Naive thymus-derived CD8-positive, alpha-beta T cell (primary cell): ENCODE measurements at regions not wholly inside any gene's neighbourhood (a gene's known extent, or its start where the extent isn't known, plus 50 kb on each side); places are given as distances from the start of the nearest gene placed in this dataset.
A peak's percentile ranks its signal among the peaks of the same experiment; 100 is the strongest.

Experiments
- ATAC-seq, 2 donors: fragments of 150-1000 bp; cut with Tn5 transposase in 1 of 2; sonication (Bioruptor Pico), chemical (Tn5 transposase) in 1 of 2; 1 replicate in 1 of 2; 2 replicates in 1 of 2; pipeline ENCODE4 v1.10.0; 2021; ENCODE audit warnings: mild to moderate bottlenecking in 2 of 2, moderate library complexity in 2 of 2
- POLR2A ChIA-PET: fragments of 350-600 bp; sonication (Branson Sonifier 250); formaldehyde crosslinking; loops from one replicate; lab custom pipeline; 2021; ENCODE audit warnings: antibody characterized with exemption; lab: Charles Lee
- DNase-seq, 10 donors: peaks; one replicate each; pipeline versions ENCODE4 v3.0.0 to v3.0.0-alpha.2; 2020 to 2022
- H3K27ac Mint-ChIP-seq, 10 donors: one replicate each; pipeline ENCODE4 v1.8.0; 2020 to 2022; ENCODE audit warnings: mild to moderate bottlenecking in 10 of 10, mixed read lengths in 10 of 10, moderate library complexity in 4 of 10, inconsistent platforms in 1 of 10
- H3K27me3 Mint-ChIP-seq, 5 donors: one replicate each; pipeline ENCODE4 v1.8.0; 2021 to 2022; ENCODE audit warnings: mixed read lengths in 5 of 5
- H3K36me3 Mint-ChIP-seq, 3 donors: one replicate each; pipeline ENCODE4 v1.8.0; 2020 to 2022; ENCODE audit warnings: mixed read lengths in 3 of 3, mild to moderate bottlenecking in 2 of 3, inconsistent platforms in 1 of 3
- H3K4me1 Mint-ChIP-seq, 4 donors: one replicate each; pipeline ENCODE4 v1.8.0; 2021 to 2022; ENCODE audit warnings: mixed read lengths in 4 of 4
- H3K4me3 Mint-ChIP-seq, 10 donors: one replicate each; pipeline ENCODE4 v1.8.0; 2020 to 2022; ENCODE audit warnings: mild to moderate bottlenecking in 10 of 10, mixed read lengths in 10 of 10, moderate library complexity in 6 of 10, inconsistent platforms in 1 of 10
- H3K9me3 Mint-ChIP-seq, 9 donors: one replicate each; pipeline ENCODE4 v1.8.0; 2020 to 2022; ENCODE audit warnings: mixed read lengths in 9 of 9, mild to moderate bottlenecking in 3 of 9, inconsistent platforms in 1 of 9, moderate library complexity in 1 of 9

- H3K27ac Mint-ChIP-seq = no peak overlapping the region
- no peak for DNase-seq
- POLR2A ChIA-PET = no interaction called here
- no peak overlapping the region for H3K4me3 Mint-ChIP-seq
- peaks cover 2 to 36% (median 12%) of the 10 kb centered on the region in 9 donors for H3K9me3 Mint-ChIP-seq
- H3K27me3 Mint-ChIP-seq = no peaks in the 10 kb centered on the region
- no peaks in the 10 kb centered on the region for H3K4me1 Mint-ChIP-seq
- H3K36me3 Mint-ChIP-seq = peaks cover 0 to 5% (median 0%) of the 10 kb centered on the region in 3 donors
- no peak for ATAC-seq
These were observed 388.0 kb upstream of the LRRTM4 start for GRCh38 chr2:77910136-77910535.

DNA sequence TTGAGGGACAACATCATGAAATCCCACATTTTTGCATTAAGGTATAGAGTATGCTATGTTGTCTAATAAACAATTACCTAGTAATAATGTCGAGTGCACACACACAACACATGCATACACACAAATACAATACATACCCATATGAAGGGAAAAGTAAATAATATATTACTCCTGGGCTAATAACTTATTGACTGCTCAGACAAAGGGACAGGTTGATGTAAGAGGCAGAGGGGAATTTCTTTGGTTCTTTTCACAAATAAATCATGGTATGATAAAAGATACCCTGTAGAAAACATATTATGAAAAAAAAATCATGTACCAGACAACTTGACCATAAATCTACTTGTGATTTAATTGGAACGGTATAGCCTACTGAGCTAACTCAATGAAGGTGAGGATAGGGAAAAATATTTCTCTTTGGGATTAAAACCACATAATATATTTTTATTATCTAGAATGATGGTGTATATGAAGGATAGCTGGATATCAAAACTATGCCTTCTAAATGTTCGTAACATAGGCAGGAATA lies 398.7 kb upstream of the LRRTM4 start:
- Mint-ChIP-seq H3K9me3 (peaks cover 0 to 19% (median 5%) of the 10 kb centered on the region in 9 donors), H3K27me3 (no peaks in the 10 kb centered on the region), H3K36me3 (no peaks in the 10 kb centered on the region), H3K4me3 (no peak overlapping the region), H3K27ac (no peak overlapping the region), H3K4me1 (no peaks in the 10 kb centered on the region)
- POLR2A ChIA-PET = no interaction called here
- no peak for DNase-seq
- no peak for ATAC-seq

DNA sequence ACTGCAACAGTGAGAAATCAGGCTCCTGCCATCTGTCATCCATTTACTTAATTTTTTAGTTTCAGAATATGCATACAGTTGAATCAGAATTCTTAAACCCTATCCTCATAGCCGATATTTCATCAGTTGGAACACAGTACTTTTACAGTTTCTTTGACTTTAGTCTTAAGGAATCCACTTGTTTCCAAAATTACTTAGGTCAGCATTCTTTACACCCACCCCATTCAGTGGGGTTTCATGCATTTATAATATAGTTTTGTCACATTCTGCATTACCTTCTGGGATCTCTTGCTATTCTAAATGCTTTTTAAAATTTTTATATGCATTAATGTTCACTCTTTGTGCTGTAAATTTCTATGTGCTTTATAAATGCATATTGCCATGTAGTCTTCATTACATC lies 400.4 kb upstream of the LRRTM4 start:
- DNase-seq (no peak), ATAC-seq (no peak)
- no peak overlapping the region for H3K27ac Mint-ChIP-seq
- H3K27me3 Mint-ChIP-seq = no peaks in the 10 kb centered on the region
- no peak overlapping the region for H3K4me3 Mint-ChIP-seq
- peaks cover 0 to 29% (median 13%) of the 10 kb centered on the region in 9 donors for H3K9me3 Mint-ChIP-seq
- POLR2A ChIA-PET = no interaction called here
- no peaks in the 10 kb centered on the region for H3K36me3 Mint-ChIP-seq
- no peaks in the 10 kb centered on the region for H3K4me1 Mint-ChIP-seq

DNA sequence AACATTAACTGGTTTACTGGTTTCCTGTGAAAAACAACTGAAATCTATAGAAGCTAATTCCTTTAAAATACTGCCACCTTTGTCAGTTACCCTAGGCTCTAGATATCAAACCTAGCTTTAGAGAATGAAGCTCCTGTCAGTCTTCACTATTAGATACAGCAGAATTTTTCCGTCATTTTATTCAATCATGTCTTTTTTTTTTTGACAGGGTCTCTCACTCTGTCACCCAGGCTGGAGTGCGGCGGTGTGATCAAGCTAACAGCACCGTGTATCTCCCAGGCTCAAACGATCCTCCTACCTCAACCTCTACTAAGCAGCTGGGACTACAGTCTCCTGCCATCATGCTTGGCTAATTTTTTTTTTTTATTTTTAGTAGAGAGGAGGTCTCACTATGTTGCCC lies 415.2 kb upstream of the LRRTM4 start:
- POLR2A ChIA-PET = no interaction called here
- ATAC-seq (no peak), DNase-seq (no peak)
- Mint-ChIP-seq H3K9me3 (peaks cover 0 to 14% (median 7%) of the 10 kb centered on the region in 9 donors), H3K27ac (peak overlapping the region in 1 of 10 donors; percentile 33), H3K27me3 (no peaks in the 10 kb centered on the region), H3K4me1 (no peaks in the 10 kb centered on the region), H3K4me3 (no peak overlapping the region), H3K36me3 (no peaks in the 10 kb centered on the region)

DNA sequence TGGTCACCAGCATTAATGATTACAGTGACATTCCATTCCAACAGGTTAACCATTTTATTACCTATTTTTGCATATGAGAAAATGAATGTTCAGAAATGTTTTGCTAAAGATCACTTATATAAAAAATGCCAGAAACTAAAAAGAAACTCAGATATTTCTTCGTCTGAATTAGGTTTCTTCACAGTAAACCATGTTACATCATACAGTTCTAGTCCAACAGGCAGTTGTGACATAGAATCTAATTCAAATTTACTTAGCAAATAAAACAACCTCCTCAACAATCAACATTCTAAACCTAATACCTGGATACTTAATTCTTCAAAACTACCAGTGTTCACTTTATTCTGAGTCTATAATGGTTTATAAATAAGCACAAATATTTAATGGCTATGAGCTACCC lies 416.3 kb upstream of the LRRTM4 start:
- Mint-ChIP-seq H3K4me3 (no peak overlapping the region), H3K36me3 (no peaks in the 10 kb centered on the region), H3K9me3 (peaks cover 0 to 14% (median 9%) of the 10 kb centered on the region in 9 donors), H3K27me3 (no peaks in the 10 kb centered on the region), H3K27ac (no peak overlapping the region), H3K4me1 (no peaks in the 10 kb centered on the region)
- no peak for DNase-seq
- ATAC-seq = no peak
- POLR2A ChIA-PET = no interaction called here

DNA sequence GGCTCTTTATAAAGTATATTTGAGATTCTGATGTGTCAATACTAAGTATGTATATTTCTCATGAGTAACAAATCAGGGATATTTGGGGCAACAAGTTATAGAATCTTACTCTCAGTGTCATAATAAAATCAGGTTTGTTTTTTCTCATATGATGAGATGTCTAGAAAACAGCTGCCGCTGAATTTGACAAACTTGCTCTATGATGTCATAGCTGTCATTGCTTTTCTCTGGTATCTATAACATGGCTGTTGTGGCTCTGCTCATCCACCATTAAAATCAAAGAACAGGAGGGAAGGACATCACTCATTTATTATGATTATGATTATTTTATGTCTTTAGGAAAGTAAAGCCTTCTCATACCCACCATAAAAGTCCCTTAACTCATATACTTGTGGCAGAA lies 417.2 kb upstream of the LRRTM4 start:
- no peak overlapping the region for H3K27ac Mint-ChIP-seq
- DNase-seq (no peak), ATAC-seq (no peak)
- POLR2A ChIA-PET = no interaction called here
- H3K9me3 Mint-ChIP-seq = peaks cover 5 to 21% (median 11%) of the 10 kb centered on the region in 9 donors
- no peaks in the 10 kb centered on the region for H3K27me3 Mint-ChIP-seq
- H3K4me3 Mint-ChIP-seq = no peak overlapping the region
- H3K4me1 Mint-ChIP-seq = no peaks in the 10 kb centered on the region
- no peaks in the 10 kb centered on the region for H3K36me3 Mint-ChIP-seq

DNA sequence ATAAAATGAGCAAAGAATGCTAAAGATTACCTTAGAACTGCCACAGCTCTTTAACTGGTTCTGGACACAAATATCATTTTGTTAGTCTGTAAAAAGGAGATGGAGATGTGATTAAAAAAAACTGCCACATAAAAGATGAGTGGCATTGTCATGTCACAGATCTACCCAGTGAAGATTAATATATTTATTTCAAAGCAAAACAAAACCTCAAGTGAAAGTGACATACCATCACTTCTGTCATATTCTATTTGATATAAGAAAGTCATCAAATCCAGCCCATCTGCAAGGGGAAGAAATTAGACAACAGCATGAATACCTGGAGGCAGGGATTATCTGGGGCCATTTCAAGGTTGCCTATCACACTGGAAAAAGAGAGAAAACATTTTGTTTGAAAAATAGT lies 417.6 kb upstream of the LRRTM4 start:
- Mint-ChIP-seq H3K4me1 (no peaks in the 10 kb centered on the region), H3K4me3 (no peak overlapping the region), H3K36me3 (no peaks in the 10 kb centered on the region), H3K27me3 (no peaks in the 10 kb centered on the region), H3K27ac (no peak overlapping the region), H3K9me3 (peaks cover 5 to 25% (median 11%) of the 10 kb centered on the region in 9 donors)
- ATAC-seq (no peak), DNase-seq (no peak)
- POLR2A ChIA-PET = no interaction called here

GRCh38 chr2:77954931-77955330 lies 432.8 kb upstream of the LRRTM4 start:
- H3K4me3 Mint-ChIP-seq = no peak overlapping the region
- no peaks in the 10 kb centered on the region for H3K27me3 Mint-ChIP-seq
- no peak overlapping the region for H3K27ac Mint-ChIP-seq
- POLR2A ChIA-PET = no interaction called here
- ATAC-seq = no peak
- no peaks in the 10 kb centered on the region for H3K4me1 Mint-ChIP-seq
- H3K9me3 Mint-ChIP-seq = peaks cover 9 to 53% (median 19%) of the 10 kb centered on the region in 9 donors
- DNase-seq = no peak
- H3K36me3 Mint-ChIP-seq = no peaks in the 10 kb centered on the region

DNA sequence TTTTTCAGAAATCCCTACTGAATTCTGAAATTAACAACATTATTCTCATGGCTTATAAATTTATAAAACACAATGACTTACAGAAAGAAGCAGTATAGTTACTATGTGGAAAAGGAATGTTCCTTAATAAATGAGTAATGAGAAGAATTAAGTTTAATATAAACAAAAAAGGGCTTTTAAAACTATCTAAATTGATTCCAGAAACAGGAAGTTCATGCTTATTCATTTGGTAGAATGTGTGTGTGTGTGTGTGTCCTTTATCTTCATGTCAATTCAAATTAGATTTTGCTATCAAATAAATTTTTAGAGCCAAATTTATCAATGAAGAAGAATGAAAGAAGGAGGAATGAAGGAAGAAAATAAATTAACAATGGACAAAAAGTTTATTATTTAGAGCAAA lies 440.8 kb upstream of the LRRTM4 start:
- Mint-ChIP-seq H3K4me3 (no peak overlapping the region), H3K4me1 (no peaks in the 10 kb centered on the region), H3K9me3 (peaks cover 1 to 30% (median 22%) of the 10 kb centered on the region in 9 donors), H3K36me3 (no peaks in the 10 kb centered on the region), H3K27ac (no peak overlapping the region), H3K27me3 (no peaks in the 10 kb centered on the region)
- POLR2A ChIA-PET = no interaction called here
- no peak for ATAC-seq
- DNase-seq = no peak

GRCh38 chr2:77977471-77978063 lies 455.4 kb upstream of the LRRTM4 start:
- Mint-ChIP-seq H3K27ac (no peak overlapping the region), H3K4me1 (no peaks in the 10 kb centered on the region), H3K36me3 (peaks cover 0 to 3% (median 0%) of the 10 kb centered on the region in 3 donors), H3K4me3 (no peak overlapping the region), H3K9me3 (peaks cover 0 to 58% (median 19%) of the 10 kb centered on the region in 9 donors), H3K27me3 (no peaks in the 10 kb centered on the region)
- ATAC-seq = no peak
- POLR2A ChIA-PET = no interaction called here
- DNase-seq = no peak

GRCh38 chr2:77995161-77995560 lies 473.0 kb upstream of the LRRTM4 start:
- no peak for ATAC-seq
- Mint-ChIP-seq H3K9me3 (peaks cover 0 to 17% (median 0%) of the 10 kb centered on the region in 9 donors), H3K27me3 (no peaks in the 10 kb centered on the region)

GRCh38 chr2:77999376-77999775 lies 477.2 kb upstream of the LRRTM4 start:
- Mint-ChIP-seq H3K4me3 (no peak overlapping the region), H3K27me3 (no peaks in the 10 kb centered on the region), H3K9me3 (peaks cover 0 to 17% (median 7%) of the 10 kb centered on the region in 9 donors), H3K4me1 (no peaks in the 10 kb centered on the region), H3K27ac (no peak overlapping the region), H3K36me3 (no peaks in the 10 kb centered on the region)
- POLR2A ChIA-PET = no interaction called here
- DNase-seq = no peak
- no peak for ATAC-seq

More at GRCh38 chr2:77995161-77995560, 473.0 kb upstream of the LRRTM4 start:
- Mint-ChIP-seq H3K27ac (no peak overlapping the region), H3K4me3 (no peak overlapping the region), H3K36me3 (no peaks in the 10 kb centered on the region), H3K4me1 (no peaks in the 10 kb centered on the region)
- DNase-seq = no peak
- POLR2A ChIA-PET = no interaction called here

GRCh38 chr2:78009289-78009688 lies 487.1 kb upstream of the LRRTM4 start:
- no peak for DNase-seq
- H3K9me3 Mint-ChIP-seq = peaks cover 0 to 36% (median 13%) of the 10 kb centered on the region in 9 donors
- H3K27me3 Mint-ChIP-seq = no peaks in the 10 kb centered on the region
- H3K27ac Mint-ChIP-seq = no peak overlapping the region
- H3K36me3 Mint-ChIP-seq = peaks cover 0 to 1% (median 0%) of the 10 kb centered on the region in 3 donors
- POLR2A ChIA-PET = no interaction called here
- no peak for ATAC-seq
- H3K4me3 Mint-ChIP-seq = no peak overlapping the region
- no peaks in the 10 kb centered on the region for H3K4me1 Mint-ChIP-seq

DNA sequence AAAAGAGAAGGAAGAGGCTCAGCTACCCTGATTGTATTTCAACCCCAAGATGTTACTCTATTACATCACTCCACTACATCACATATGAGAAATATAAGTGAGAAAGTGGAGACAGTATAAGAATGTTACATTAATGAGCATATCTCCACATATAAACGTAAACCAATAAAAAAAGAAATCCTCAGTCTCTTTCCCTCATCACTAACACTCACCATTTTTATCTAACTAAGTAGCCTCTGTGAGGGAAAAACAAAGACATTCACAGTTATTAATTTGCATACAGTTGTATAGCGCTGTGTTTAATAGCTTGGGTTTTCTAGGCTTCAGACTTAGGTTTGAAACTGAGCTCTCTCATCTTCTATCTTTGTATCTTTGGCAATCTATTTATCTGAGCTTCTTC lies 489.1 kb upstream of the LRRTM4 start:
- Mint-ChIP-seq H3K27me3 (no peaks in the 10 kb centered on the region), H3K36me3 (peaks cover 0 to 1% (median 0%) of the 10 kb centered on the region in 3 donors), H3K4me3 (no peak overlapping the region), H3K9me3 (peaks cover 0 to 26% (median 16%) of the 10 kb centered on the region in 9 donors), H3K4me1 (no peaks in the 10 kb centered on the region), H3K27ac (no peak overlapping the region)
- POLR2A ChIA-PET = no interaction called here
- no peak for DNase-seq
- no peak for ATAC-seq
